Astrocyte of the hippocampus (primary cell): ENCODE measurements at regions not wholly inside any gene's neighbourhood (a gene's known extent, or its start where the extent isn't known, plus 50 kb on each side); places are given as distances from the start of the nearest gene placed in this dataset.

Source experiments
- DNase-seq: peaks from one replicate; pipeline ENCODE4 v3.0.0; 2011; ENCODE audit warnings: low read depth, low spot score

- peak; percentile 30 for DNase-seq
These were observed 455.2 kb downstream of the LTN1 start for GRCh38 chr21:28537371-28538079.

- DNase-seq: no peak
These were observed 460.2 kb downstream of the LTN1 start for GRCh38 chr21:28532446-28532845.

GRCh38 chr21:28523367-28523766 lies 469.3 kb downstream of the LTN1 start:
- no peak for DNase-seq

GRCh38 chr21:28522014-28522799 lies 470.5 kb downstream of the LTN1 start:
- peak; percentile 20 for DNase-seq

GRCh38 chr21:28518630-28519029 lies 474.0 kb downstream of the LTN1 start:
- peak; percentile 18 for DNase-seq

GRCh38 chr21:28516991-28517592 lies 475.6 kb downstream of the LTN1 start:
- peak; percentile 68 for DNase-seq

- DNase-seq: no peak
These were observed 476.7 kb downstream of the LTN1 start for GRCh38 chr21:28516021-28516420.

- no peak for DNase-seq
These were observed 479.2 kb downstream of the LTN1 start for GRCh38 chr21:28513428-28513827.

- DNase-seq: no peak
These were observed 483.6 kb downstream of the LTN1 start for GRCh38 chr21:28509031-28509430.

GRCh38 chr21:28508126-28508525 lies 484.6 kb downstream of the LTN1 start:
- DNase-seq: no peak

- DNase-seq: no peak
These were observed 496.2 kb downstream of the LTN1 start for GRCh38 chr21:28496517-28496916.

- no peak for DNase-seq
These were observed 500.6 kb downstream of the LTN1 start for GRCh38 chr21:28492127-28492526.

GRCh38 chr21:28489821-28490350 lies 502.8 kb downstream of the LTN1 start:
- DNase-seq: no peak

GRCh38 chr21:28489162-28489561 lies 503.5 kb downstream of the LTN1 start:
- DNase-seq: no peak

GRCh38 chr21:28487455-28488070 lies 505.1 kb downstream of the LTN1 start:
- no peak for DNase-seq

GRCh38 chr21:28485301-28486022 lies 507.2 kb downstream of the LTN1 start:
- DNase-seq: peak; percentile 8

GRCh38 chr21:28483301-28484035 lies 509.2 kb downstream of the LTN1 start:
- DNase-seq: no peak

GRCh38 chr21:28482657-28483056 lies 510.0 kb downstream of the LTN1 start:
- DNase-seq: peak; percentile 1

- DNase-seq: no peak
These were observed 512.2 kb downstream of the LTN1 start for GRCh38 chr21:28480470-28480869.

GRCh38 chr21:28473530-28474220 lies 519.0 kb downstream of the LTN1 start:
- DNase-seq: no peak
